Gastrocnemius medialis (tissue), 4 donors: ENCODE measurements at regions not wholly inside any gene's neighbourhood (a gene's known extent, or its start where the extent isn't known, plus 50 kb on each side); places are given as distances from the start of the nearest gene placed in this dataset.

Source experiments
- POLR2A ChIP-seq, 2 donors: fragments of 450-650 bp; IDR thresholded peaks; one replicate each; pipeline ENCODE4 v1.6.1; 2017; ENCODE audit warnings: antibody characterized with exemption in 2 of 2, mild to moderate bottlenecking in 2 of 2, moderate library complexity in 2 of 2
- TF ChIP-seq, protein P1 (sequence below), 5 experiments: fragments of 450-650 bp in 3 of 5; fragments of 200-600 bp in 2 of 5; sonication (generic) in 2 of 5; IDR thresholded peaks in 4 of 5; conservative IDR thresholded peaks in 1 of 5; 1 replicate in 4 of 5; 2 replicates in 1 of 5; pipeline ENCODE4 v1.5.1; 2016 to 2019; ENCODE audit warnings: antibody characterized with exemption in 5 of 5, mild to moderate bottlenecking in 3 of 5, moderate library complexity in 3 of 5

DNA sequence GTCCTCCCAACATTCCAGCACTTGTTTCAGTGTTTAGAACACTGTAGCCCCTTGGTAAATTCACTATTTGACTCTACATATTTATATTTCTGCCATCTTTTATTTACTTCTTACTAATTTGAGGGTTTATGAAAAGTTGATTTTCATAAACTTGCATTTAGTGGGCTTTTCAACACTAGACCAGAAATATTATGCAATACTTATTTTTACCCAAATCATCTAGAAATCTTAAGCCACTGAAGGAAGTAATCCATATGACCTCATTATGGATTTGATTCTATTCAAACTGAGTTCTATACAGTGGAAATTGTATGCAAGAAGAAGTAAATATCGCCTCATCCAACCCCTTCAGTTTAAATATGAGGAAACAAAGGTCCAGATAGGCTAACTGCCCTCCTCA is 92.6 kb upstream of the VRK2 start:
- TF ChIP-seq, protein P1, sequence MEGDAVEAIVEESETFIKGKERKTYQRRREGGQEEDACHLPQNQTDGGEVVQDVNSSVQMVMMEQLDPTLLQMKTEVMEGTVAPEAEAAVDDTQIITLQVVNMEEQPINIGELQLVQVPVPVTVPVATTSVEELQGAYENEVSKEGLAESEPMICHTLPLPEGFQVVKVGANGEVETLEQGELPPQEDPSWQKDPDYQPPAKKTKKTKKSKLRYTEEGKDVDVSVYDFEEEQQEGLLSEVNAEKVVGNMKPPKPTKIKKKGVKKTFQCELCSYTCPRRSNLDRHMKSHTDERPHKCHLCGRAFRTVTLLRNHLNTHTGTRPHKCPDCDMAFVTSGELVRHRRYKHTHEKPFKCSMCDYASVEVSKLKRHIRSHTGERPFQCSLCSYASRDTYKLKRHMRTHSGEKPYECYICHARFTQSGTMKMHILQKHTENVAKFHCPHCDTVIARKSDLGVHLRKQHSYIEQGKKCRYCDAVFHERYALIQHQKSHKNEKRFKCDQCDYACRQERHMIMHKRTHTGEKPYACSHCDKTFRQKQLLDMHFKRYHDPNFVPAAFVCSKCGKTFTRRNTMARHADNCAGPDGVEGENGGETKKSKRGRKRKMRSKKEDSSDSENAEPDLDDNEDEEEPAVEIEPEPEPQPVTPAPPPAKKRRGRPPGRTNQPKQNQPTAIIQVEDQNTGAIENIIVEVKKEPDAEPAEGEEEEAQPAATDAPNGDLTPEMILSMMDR (IDR thresholded peaks at IDR 0.05 in 4 of 5, conservative IDR thresholded peaks at IDR 0.05 in 1 of 5) = no peak
- TF ChIP-seq POLR2A (IDR thresholded peaks at IDR 0.05) = no peak
